PFSK-1 (cell line): ENCODE measurements at regions not wholly inside any gene's neighbourhood (a gene's known extent, or its start where the extent isn't known, plus 50 kb on each side); places are given as distances from the start of the nearest gene placed in this dataset.

Experiments used
- POLR2AphosphoS5 ChIP-seq: IDR thresholded peaks from 2 replicates; pipeline ENCODE4 v1.6.1; 2012; ENCODE audit warnings: low read depth, mild to moderate bottlenecking, control low read depth, low read length, moderate library complexity
- SIN3A ChIP-seq: IDR thresholded peaks from 2 replicates; pipeline ENCODE4 v1.6.1; 2012; ENCODE audit warnings: mild to moderate bottlenecking, low read length, moderate library complexity, borderline replicate concordance; ENCODE audit not compliant: insufficient read depth

GRCh38 chr22:47848184-47848920, 1085.9 kb downstream of the TBC1D22A start:
- no peak for TF ChIP-seq SIN3A
- no peak for TF ChIP-seq POLR2AphosphoS5
